HCT116 (cell line): ENCODE measurements at regions not wholly inside any gene's neighbourhood (a gene's known extent, or its start where the extent isn't known, plus 50 kb on each side); places are given as distances from the start of the nearest gene placed in this dataset.

Experiments used
- ATAC-seq: fragments of 200-7000 bp; cut with Tn5 transposase; 2 replicates; pipeline ENCODE4 v1.9.1; 2020; ENCODE audit warnings: mild to moderate bottlenecking, moderate library complexity
- BruUV-seq: library from RNA; stranded (reverse); fragments of 400-500 nt; replicated peaks from 2 replicates; lab custom pipeline; 2021; lab: Mats Ljungman, UMichigan
- CTCF ChIA-PET: fragments of 300-600 bp; sonication (Branson Sonifier 250); formaldehyde crosslinking; loops from one replicate; lab custom pipeline; 2021; ENCODE audit warnings: antibody characterized with exemption; lab: Charles Lee
- POLR2A ChIA-PET: fragments of 300-600, 350-600 bp; sonication (Branson Sonifier 250); formaldehyde crosslinking; loops from one replicate; lab custom pipeline; 2021; ENCODE audit warnings: antibody characterized with exemption; lab: Charles Lee
- RAD21 ChIA-PET, 2 experiments: fragments of 300-600 bp; sonication (Branson Sonifier 250); formaldehyde crosslinking; loops; one replicate each; lab custom pipeline; 2023; ENCODE audit warnings: low total read pairs in 2 of 2; ENCODE audit not compliant: uncharacterized antibody in 2 of 2, unreplicated experiment in 2 of 2, low non-redundant PET in 1 of 2; lab: Charles Lee
- DNase-seq: peaks from one replicate; pipeline ENCODE4 v3.0.0-alpha.2; 2010; ENCODE audit warnings: low read depth, low spot score
- H2AFZ ChIP-seq: fragments of 200-600 bp; shearing (Covaris generic), sonication (generic); 2 replicates; pipeline ENCODE4 v1.6.1; 2017; ENCODE audit warnings: low read depth, mixed run types, mixed read lengths, antibody characterized with exemption, low read length; ENCODE audit not compliant: poor library complexity, severe bottlenecking
- H3K27ac ChIP-seq: 2 replicates; pipeline ENCODE4 v1.5.1; 2012; ENCODE audit warnings: low read depth, low read length
- H3K27me3 ChIP-seq: fragments of 200-600 bp; sonication (generic); 2 replicates; pipeline ENCODE4 v1.6.1; 2016; ENCODE audit warnings: mixed run types, low read length, mixed read lengths; ENCODE audit not compliant: insufficient read depth
- H3K36me3 ChIP-seq, 2 experiments: fragments of 200-500 bp in 1 of 2; fragments of 200-600 bp in 1 of 2; sonication (Bioruptor generic) in 1 of 2; sonication (generic) in 1 of 2; 2 replicates each; pipeline versions ENCODE4 v1.5.1 to v1.6.1; 2014 to 2016; ENCODE audit warnings: low read length in 2 of 2, inconsistent platforms in 1 of 2, mixed read lengths in 1 of 2, mixed run types in 1 of 2; ENCODE audit not compliant: insufficient read depth in 2 of 2, control insufficient read depth in 1 of 2
- H3K4me1 ChIP-seq, 2 experiments: fragments of 200-600 bp in 1 of 2; sonication (generic) in 1 of 2; 2 replicates each; pipeline versions ENCODE4 v1.5.1 to v1.6.1; 2012 to 2017; ENCODE audit warnings: low read length in 2 of 2, inconsistent platforms in 1 of 2, mild to moderate bottlenecking in 1 of 2, mixed read lengths in 1 of 2, mixed run types in 1 of 2, moderate library complexity in 1 of 2; ENCODE audit not compliant: insufficient read depth in 2 of 2, control insufficient read depth in 1 of 2
- H3K4me2 ChIP-seq: fragments of 200-600 bp; sonication (generic); 2 replicates; pipeline ENCODE4 v1.6.1; 2017; ENCODE audit warnings: mixed run types, low read length, mixed read lengths
- H3K4me3 ChIP-seq, 2 experiments: fragments of 200-600 bp in 1 of 2; sonication (generic) in 1 of 2; replicated peaks in 1 of 2; 2 replicates each; pipeline ENCODE4 v1.5.1; 2011 to 2016; ENCODE audit warnings: low read length in 2 of 2, control low read depth in 1 of 2, low read depth in 1 of 2, mild to moderate bottlenecking in 1 of 2, mixed read lengths in 1 of 2, mixed run types in 1 of 2
- H3K79me2 ChIP-seq: fragments of 200-600 bp; sonication (generic); 2 replicates; pipeline ENCODE4 v1.6.1; 2017; ENCODE audit warnings: mild to moderate bottlenecking, mixed run types, low read length, moderate library complexity, mixed read lengths; ENCODE audit not compliant: insufficient read depth
- H3K9ac ChIP-seq: fragments of 200-600 bp; sonication (generic); 2 replicates; pipeline ENCODE4 v1.6.1; 2016; ENCODE audit warnings: low read length, mixed read lengths
- H3K9me2 ChIP-seq: fragments of 200-600 bp; sonication (generic), shearing (Covaris generic); 2 replicates; pipeline ENCODE4 v1.6.1; 2017; ENCODE audit warnings: mixed run types, mild to moderate bottlenecking, moderate library complexity; ENCODE audit not compliant: insufficient read depth
- H3K9me3 ChIP-seq, 2 experiments: fragments of 200-500 bp in 1 of 2; fragments of 200-600 bp in 1 of 2; sonication (Bioruptor generic) in 1 of 2; sonication (generic) in 1 of 2; 2 replicates each; pipeline ENCODE4 v1.6.1; 2014 to 2017; ENCODE audit warnings: low read length in 2 of 2, mixed read lengths in 2 of 2, inconsistent platforms in 1 of 2, low read depth in 1 of 2, mild to moderate bottlenecking in 1 of 2, mixed run types in 1 of 2, moderate library complexity in 1 of 2; ENCODE audit not compliant: control insufficient read depth in 1 of 2, insufficient read depth in 1 of 2
- H4K20me1 ChIP-seq: fragments of 200-600 bp; sonication (generic), shearing (Covaris generic); 2 replicates; pipeline ENCODE4 v1.6.1; 2017; ENCODE audit warnings: mixed run types, mild to moderate bottlenecking, moderate library complexity; ENCODE audit not compliant: insufficient read depth
- ATF3 ChIP-seq: IDR thresholded peaks from 2 replicates; pipeline ENCODE4 v1.6.1; 2012
- CBX3 ChIP-seq: IDR thresholded peaks from 2 replicates; pipeline ENCODE4 v1.6.1; 2012; ENCODE audit warnings: low read depth
- CTCF ChIP-seq, 3 experiments: fragments of 200-600 bp in 1 of 3; sonication (generic) in 1 of 3; IDR thresholded peaks in 2 of 3; conservative IDR thresholded peaks in 1 of 3; 2 replicates each; pipeline ENCODE4 v1.5.1; 2012 to 2017; ENCODE audit warnings: low read depth in 2 of 3, low read length in 2 of 3, antibody characterized with exemption in 1 of 3, borderline replicate concordance in 1 of 3, control low read depth in 1 of 3, mild to moderate bottlenecking in 1 of 3, mixed read lengths in 1 of 3, mixed run types in 1 of 3, moderate library complexity in 1 of 3; ENCODE audit not compliant: insufficient read depth in 1 of 3
- EGR1 ChIP-seq: IDR thresholded peaks from 2 replicates; pipeline ENCODE4 v1.6.1; 2012; ENCODE audit warnings: low read depth
- ELF1 ChIP-seq: IDR thresholded peaks from 2 replicates; pipeline ENCODE4 v1.6.1; 2012; ENCODE audit warnings: low read depth, borderline replicate concordance
- EZH2 ChIP-seq: fragments of 200-600 bp; sonication (generic); IDR thresholded peaks from 2 replicates; pipeline ENCODE4 v1.6.1; 2017; ENCODE audit warnings: antibody characterized with exemption, mixed run types
- FOSL1 ChIP-seq: IDR thresholded peaks from 2 replicates; pipeline ENCODE4 v1.6.1; 2012; ENCODE audit warnings: low read depth
- JUND ChIP-seq: IDR thresholded peaks from 2 replicates; pipeline ENCODE4 v1.6.1; 2012
- POLR2A ChIP-seq: IDR thresholded peaks from 2 replicates; pipeline ENCODE4 v1.7.0; 2011; ENCODE audit warnings: borderline replicate concordance; ENCODE audit not compliant: insufficient read depth, insufficient read length; ENCODE audit errors: extremely low read depth
- POLR2AphosphoS5 ChIP-seq: IDR thresholded peaks from 2 replicates; pipeline ENCODE4 v1.6.1; 2011; ENCODE audit warnings: mild to moderate bottlenecking, low read depth, low read length, moderate library complexity
- RAD21 ChIP-seq: IDR thresholded peaks from 2 replicates; pipeline ENCODE4 v1.6.1; 2012; ENCODE audit warnings: low read depth, mild to moderate bottlenecking
- SIN3A ChIP-seq: IDR thresholded peaks from 2 replicates; pipeline ENCODE4 v1.6.1; 2012; ENCODE audit warnings: low read depth
- SP1 ChIP-seq: IDR thresholded peaks from 2 replicates; pipeline ENCODE4 v1.6.1; 2012; ENCODE audit warnings: low read depth
- TCF7L2 ChIP-seq: IDR thresholded peaks from 2 replicates; pipeline ENCODE4 v1.7.0; 2011; ENCODE audit warnings: borderline replicate concordance, inconsistent platforms; ENCODE audit not compliant: insufficient read depth, insufficient read length; ENCODE audit errors: extremely low read depth
- YY1 ChIP-seq: IDR thresholded peaks from 2 replicates; pipeline ENCODE4 v1.6.1; 2011; ENCODE audit warnings: low read length, low read depth, moderate library complexity, mild to moderate bottlenecking; ENCODE audit not compliant: insufficient replicate concordance; ENCODE audit errors: extremely low read depth
- ZBTB33 ChIP-seq: IDR thresholded peaks from 2 replicates; pipeline ENCODE4 v1.6.1; 2011; ENCODE audit warnings: mild to moderate bottlenecking, low read length, moderate library complexity; ENCODE audit not compliant: insufficient replicate concordance; ENCODE audit errors: extremely low read depth
- ZFX ChIP-seq: fragments of 450-650 bp; IDR thresholded peaks from 2 replicates; pipeline ENCODE4 v1.6.1; 2017
- ZNF274 ChIP-seq: fragments of 200-500 bp; sonication (Bioruptor generic); IDR thresholded peaks from 2 replicates; pipeline ENCODE4 v1.6.1; 2014; ENCODE audit warnings: mild to moderate bottlenecking, low read depth, low read length, inconsistent platforms
- intact Hi-C: fragments of 100-400 bp; cut with micrococcal nuclease; formaldehyde crosslinking; loops from 2 replicates; pipeline ENCODE4 v1.10.0; 2022

GRCh38 chr2:220442012-220442411 lies 814.6 kb downstream of the SLC4A3 start:
- Histone ChIP-seq H3K4me2 (no peak overlapping the region), H3K79me2 (no peaks in the 10 kb centered on the region), H2AFZ (no peak overlapping the region), H3K9ac (no peak overlapping the region), H3K27ac (no peak overlapping the region), H3K36me3 (no peaks in the 10 kb centered on the region), H4K20me1 (no peaks in the 10 kb centered on the region), H3K27me3 (no peaks in the 10 kb centered on the region)
- ATAC-seq (no peak), DNase-seq (no peak)
- no TSS peak for BruUV-seq
- ChIA-PET RAD21 (no interaction called here), CTCF (no interaction called here)
- no peak for TF ChIP-seq TCF7L2
- TF ChIP-seq POLR2AphosphoS5, result no peak
- no peak for TF ChIP-seq ZBTB33
- TF ChIP-seq YY1, result no peak
- TF ChIP-seq ATF3, result no peak
- no peak for TF ChIP-seq POLR2A
- no peak for TF ChIP-seq ZNF274
- no peak for TF ChIP-seq SP1
- TF ChIP-seq ELF1, result no peak
- no peak for TF ChIP-seq EZH2
- no peak for TF ChIP-seq CTCF (IDR thresholded peaks at IDR 0.05 in 2 of 3, conservative IDR thresholded peaks at IDR 0.05 in 1 of 3; ENCODE audit: borderline replicate concordance in 1 of 3, insufficient read depth in 1 of 3, low read depth in 2 of 3, low read length in 2 of 3)
- no peak for TF ChIP-seq ZFX
- no peak for TF ChIP-seq EGR1
- TF ChIP-seq FOSL1, result no peak
- TF ChIP-seq SIN3A, result no peak
- no peak for TF ChIP-seq CBX3
- no peak for TF ChIP-seq RAD21
- no peak for TF ChIP-seq JUND
- TF ChIP-seq, all 23 proteins: peak for 0
- no peak overlapping the region for H3K4me3 ChIP-seq
- H3K9me3 ChIP-seq, result no peaks in the 10 kb centered on the region
- POLR2A ChIA-PET, result no interaction called here
- no peaks in the 10 kb centered on the region for H3K9me2 ChIP-seq
- peaks cover 0 to 3% of the 10 kb centered on the region in 2 experiments; a peak in 1 of 4 replicates for H3K4me1 ChIP-seq
- intact Hi-C loops, result no loop called here
